ENCODE measurements at regions not wholly inside any gene's neighbourhood (a gene's known extent, or its start where the extent isn't known, plus 50 kb on each side); places are given as distances from the start of the nearest gene placed in this dataset.

DNA sequence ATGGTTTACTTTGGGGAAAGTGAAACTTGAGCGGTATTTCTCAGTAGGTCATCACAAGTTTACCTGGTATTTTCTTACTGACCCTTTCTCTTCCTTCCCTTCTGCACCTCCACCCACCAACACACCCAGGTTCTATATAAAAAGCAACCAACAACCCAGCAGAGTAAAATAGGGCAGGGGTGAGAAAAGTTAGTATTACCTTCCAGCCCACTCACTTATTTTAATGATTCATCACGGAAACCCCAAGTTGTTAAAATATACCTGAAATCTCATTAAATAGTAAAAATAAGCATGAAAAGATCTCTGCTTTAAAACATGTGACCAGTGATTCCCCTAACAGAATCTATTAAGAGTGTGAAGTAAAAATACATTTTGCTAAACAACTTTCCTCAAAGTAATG, 306.1 kb downstream of the ZEB2 start:
- H3K36me3 Mint-ChIP-seq (ENCODE audit: insufficient read depth) = peaks cover 2% of the 10 kb centered on the region
- H3K27ac Mint-ChIP-seq = peak overlapping the region; percentile 84 to 89
- ATAC-seq (replicated peaks) (peak; percentile 52), DNase-seq (no peak)
- peaks cover 21 to 27% of the 10 kb centered on the region in 2 donors for H3K4me1 Mint-ChIP-seq (ENCODE audit: low read depth in 2 of 2)
- H3K27me3 Mint-ChIP-seq = no peaks in the 10 kb centered on the region
- H3K9me3 Mint-ChIP-seq = no peaks in the 10 kb centered on the region
- peak overlapping the region; percentile 66 to 67 for H3K4me3 Mint-ChIP-seq

DNA sequence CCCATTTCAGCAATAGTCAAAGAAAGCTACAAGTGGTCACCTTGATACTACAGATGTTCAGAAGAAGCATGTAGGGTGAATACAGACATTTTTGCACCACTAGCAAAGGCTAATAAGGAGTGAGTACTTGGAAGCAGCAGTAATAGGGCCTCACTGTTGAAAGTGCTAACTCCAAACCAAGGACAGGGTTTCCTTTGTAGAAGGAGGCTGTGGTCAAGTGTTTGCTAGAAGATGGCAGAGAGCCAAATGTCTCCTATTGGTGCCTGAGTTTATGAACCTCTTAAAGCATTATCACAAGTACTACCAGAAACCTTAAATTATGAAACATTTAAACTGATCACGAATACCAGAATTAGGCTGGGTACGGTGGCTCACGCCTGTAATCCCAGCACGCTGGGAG, 308.1 kb downstream of the ZEB2 start:
- no peak overlapping the region for H3K4me3 Mint-ChIP-seq
- peaks cover 21 to 27% of the 10 kb centered on the region in 2 donors for H3K4me1 Mint-ChIP-seq (ENCODE audit: low read depth in 2 of 2)
- ATAC-seq (replicated peaks) = no peak
- DNase-seq = no peak
- H3K27me3 Mint-ChIP-seq = no peaks in the 10 kb centered on the region
- H3K36me3 Mint-ChIP-seq (ENCODE audit: insufficient read depth) = peaks cover 6% of the 10 kb centered on the region
- H3K9me3 Mint-ChIP-seq = no peaks in the 10 kb centered on the region
- peak overlapping the region in 1 of 2 donors; percentile 76 for H3K27ac Mint-ChIP-seq

GRCh38 chr2:144211065-144211464, 308.9 kb downstream of the ZEB2 start:
- H3K36me3 Mint-ChIP-seq (ENCODE audit: insufficient read depth) = peaks cover 9% of the 10 kb centered on the region
- ATAC-seq (replicated peaks) (no peak), DNase-seq (no peak)
- H3K27ac Mint-ChIP-seq = no peak overlapping the region
- no peaks in the 10 kb centered on the region for H3K27me3 Mint-ChIP-seq
- peak overlapping the region in 1 of 2 donors; percentile 31 for H3K4me3 Mint-ChIP-seq
- H3K4me1 Mint-ChIP-seq (ENCODE audit: low read depth in 2 of 2) = peaks cover 19 to 20% of the 10 kb centered on the region in 2 donors
- no peaks in the 10 kb centered on the region for H3K9me3 Mint-ChIP-seq

DNA sequence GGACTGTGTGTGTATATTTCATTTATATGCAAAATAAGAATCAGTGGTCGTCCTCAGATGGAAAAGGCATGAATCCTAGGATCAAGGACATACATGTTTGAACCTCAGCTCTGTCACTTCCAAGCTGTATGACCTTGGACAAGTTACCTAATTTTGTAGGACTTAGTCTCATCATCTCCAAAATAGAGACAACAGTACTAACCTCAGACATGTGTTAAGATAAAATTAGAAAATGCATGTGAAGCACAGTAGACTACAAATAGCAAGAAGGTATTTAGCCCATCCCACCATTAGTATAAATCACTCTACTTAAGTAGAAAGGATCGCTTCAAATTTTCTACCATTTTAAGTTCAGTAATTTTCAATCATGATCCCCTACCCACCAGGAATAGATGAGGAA, 309.8 kb downstream of the ZEB2 start:
- no peak overlapping the region for H3K27ac Mint-ChIP-seq
- H3K27me3 Mint-ChIP-seq = no peaks in the 10 kb centered on the region
- H3K36me3 Mint-ChIP-seq (ENCODE audit: insufficient read depth) = peaks cover 9% of the 10 kb centered on the region
- no peak overlapping the region for H3K4me3 Mint-ChIP-seq
- DNase-seq (no peak), ATAC-seq (replicated peaks) (no peak)
- H3K9me3 Mint-ChIP-seq = no peaks in the 10 kb centered on the region
- H3K4me1 Mint-ChIP-seq (ENCODE audit: low read depth in 2 of 2) = peaks cover 15 to 16% of the 10 kb centered on the region in 2 donors

DNA sequence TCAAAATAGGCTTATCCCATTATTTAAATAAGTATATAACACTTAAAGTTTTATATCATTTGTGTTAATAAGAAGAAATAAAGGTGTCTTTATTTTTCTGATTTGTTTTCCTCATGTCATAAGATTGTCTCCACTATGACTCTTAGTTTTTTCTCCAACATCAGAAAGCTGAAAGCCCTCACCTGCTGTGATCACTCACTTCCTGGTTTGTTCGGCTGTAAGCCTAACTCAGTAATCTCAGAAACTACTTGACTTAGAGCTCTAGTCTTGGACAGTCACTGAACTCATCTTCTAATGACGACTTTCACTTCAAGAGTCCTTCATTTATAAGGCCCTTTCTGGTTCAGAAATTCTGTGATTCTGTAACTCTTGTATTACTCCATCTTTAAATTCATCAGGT, 311.0 kb downstream of the ZEB2 start:
- peaks cover 9% of the 10 kb centered on the region for H3K36me3 Mint-ChIP-seq (ENCODE audit: insufficient read depth)
- DNase-seq (no peak), ATAC-seq (replicated peaks) (no peak)
- H3K4me1 Mint-ChIP-seq (ENCODE audit: low read depth in 2 of 2) = peaks cover 15% of the 10 kb centered on the region in 2 donors
- no peaks in the 10 kb centered on the region for H3K27me3 Mint-ChIP-seq
- H3K4me3 Mint-ChIP-seq = no peak overlapping the region
- H3K27ac Mint-ChIP-seq = no peak overlapping the region
- H3K9me3 Mint-ChIP-seq = no peaks in the 10 kb centered on the region

DNA sequence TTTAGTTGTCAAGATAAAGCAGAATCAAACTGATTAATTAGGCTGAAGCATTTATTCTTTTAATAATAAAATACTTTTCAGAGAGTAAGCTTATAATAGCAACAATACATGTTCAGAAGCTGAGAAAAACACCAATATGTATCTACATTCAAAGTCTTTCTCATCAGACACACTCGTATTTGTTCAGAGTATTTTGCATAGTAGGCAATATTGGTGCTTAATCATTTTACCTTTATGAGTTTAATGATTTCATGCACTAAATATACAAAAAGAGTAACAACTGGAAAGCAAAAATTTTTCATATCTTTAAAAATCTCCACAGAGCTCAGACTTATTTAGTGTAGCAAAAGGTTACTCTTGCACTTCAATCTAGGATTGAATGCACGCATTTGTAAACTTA, 313.9 kb downstream of the ZEB2 start:
- peaks cover 7 to 11% of the 10 kb centered on the region in 2 donors for H3K4me1 Mint-ChIP-seq (ENCODE audit: low read depth in 2 of 2)
- no peak overlapping the region for H3K4me3 Mint-ChIP-seq
- H3K27me3 Mint-ChIP-seq = no peaks in the 10 kb centered on the region
- ATAC-seq (replicated peaks) (no peak), DNase-seq (no peak)
- no peaks in the 10 kb centered on the region for H3K9me3 Mint-ChIP-seq
- H3K36me3 Mint-ChIP-seq (ENCODE audit: insufficient read depth) = peaks cover 7% of the 10 kb centered on the region
- H3K27ac Mint-ChIP-seq = no peak overlapping the region

DNA sequence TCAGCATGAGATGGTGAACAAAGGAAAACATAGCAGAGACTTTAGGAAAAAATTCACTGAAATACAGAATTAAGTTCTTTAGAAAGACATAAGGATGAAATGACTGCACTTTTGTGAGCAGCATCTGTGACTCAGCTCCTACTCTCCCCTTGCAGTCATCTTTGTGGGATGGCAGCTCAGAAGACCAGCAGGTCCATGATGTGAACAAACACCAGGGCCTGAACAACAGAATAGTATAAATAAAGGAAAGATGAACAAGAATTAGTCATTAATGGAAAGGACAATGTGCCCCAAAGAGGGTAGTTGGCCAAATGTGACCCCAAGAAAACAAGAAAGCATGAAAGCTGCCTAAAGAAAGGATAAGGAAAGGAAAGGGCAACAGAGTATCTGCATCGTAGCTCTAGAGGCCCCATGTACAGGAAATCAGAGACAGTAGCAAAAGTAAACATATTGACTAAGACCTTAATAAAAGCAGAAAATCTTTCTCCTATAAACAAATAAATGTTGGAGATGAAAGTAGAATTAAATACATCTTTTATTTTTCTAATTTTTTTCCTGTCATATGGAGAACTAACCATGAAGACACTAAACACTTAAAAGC, 318.0 kb downstream of the ZEB2 start:
- H3K9me3 Mint-ChIP-seq = no peaks in the 10 kb centered on the region
- H3K4me1 Mint-ChIP-seq (ENCODE audit: low read depth in 2 of 2) = peaks cover 17% of the 10 kb centered on the region in 2 donors
- DNase-seq (no peak), ATAC-seq (replicated peaks) (no peak)
- peak overlapping the region; percentile 3 to 5 for H3K4me3 Mint-ChIP-seq
- H3K36me3 Mint-ChIP-seq (ENCODE audit: insufficient read depth) = peaks cover 7% of the 10 kb centered on the region
- H3K27ac Mint-ChIP-seq = peak overlapping the region in 1 of 2 donors; percentile 45
- no peaks in the 10 kb centered on the region for H3K27me3 Mint-ChIP-seq

DNA sequence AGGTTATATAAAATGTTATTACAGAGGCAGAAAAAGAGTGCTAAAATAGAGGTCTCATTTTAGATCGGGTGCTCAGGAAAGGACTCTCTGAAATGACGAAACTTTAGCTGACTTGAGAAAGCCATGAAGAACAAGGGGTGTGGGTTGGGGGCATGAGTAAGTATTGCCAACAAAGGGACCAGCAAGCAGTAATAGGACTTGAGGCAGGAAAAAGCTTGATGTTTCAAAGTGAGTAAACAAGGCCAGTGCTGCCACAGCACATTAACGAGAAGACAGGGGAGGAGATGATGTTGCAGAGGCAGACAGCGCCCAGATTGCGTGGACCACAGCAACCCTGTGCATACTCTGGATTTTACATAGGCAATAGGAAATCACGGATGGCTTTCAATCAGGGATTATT, 318.8 kb downstream of the ZEB2 start:
- Mint-ChIP-seq H3K36me3 (ENCODE audit: insufficient read depth) (peaks cover 4% of the 10 kb centered on the region), H3K4me3 (peak overlapping the region in 1 of 2 donors; percentile 17), H3K27ac (peak overlapping the region; percentile 5 to 20), H3K27me3 (no peaks in the 10 kb centered on the region), H3K9me3 (no peaks in the 10 kb centered on the region), H3K4me1 (ENCODE audit: low read depth in 2 of 2) (peaks cover 19 to 22% of the 10 kb centered on the region in 2 donors)
- ATAC-seq (replicated peaks) = peak; percentile 24
- no peak for DNase-seq

- Mint-ChIP-seq H3K4me1 (ENCODE audit: low read depth in 2 of 2) (peaks cover 23 to 26% of the 10 kb centered on the region in 2 donors), H3K27ac (no peak overlapping the region), H3K27me3 (no peaks in the 10 kb centered on the region), H3K9me3 (no peaks in the 10 kb centered on the region), H3K36me3 (ENCODE audit: insufficient read depth) (peaks cover 4% of the 10 kb centered on the region), H3K4me3 (no peak overlapping the region)
- DNase-seq = no peak
- no peak for ATAC-seq (replicated peaks)
These were observed 321.8 kb downstream of the ZEB2 start for GRCh38 chr2:144198116-144198515.

DNA sequence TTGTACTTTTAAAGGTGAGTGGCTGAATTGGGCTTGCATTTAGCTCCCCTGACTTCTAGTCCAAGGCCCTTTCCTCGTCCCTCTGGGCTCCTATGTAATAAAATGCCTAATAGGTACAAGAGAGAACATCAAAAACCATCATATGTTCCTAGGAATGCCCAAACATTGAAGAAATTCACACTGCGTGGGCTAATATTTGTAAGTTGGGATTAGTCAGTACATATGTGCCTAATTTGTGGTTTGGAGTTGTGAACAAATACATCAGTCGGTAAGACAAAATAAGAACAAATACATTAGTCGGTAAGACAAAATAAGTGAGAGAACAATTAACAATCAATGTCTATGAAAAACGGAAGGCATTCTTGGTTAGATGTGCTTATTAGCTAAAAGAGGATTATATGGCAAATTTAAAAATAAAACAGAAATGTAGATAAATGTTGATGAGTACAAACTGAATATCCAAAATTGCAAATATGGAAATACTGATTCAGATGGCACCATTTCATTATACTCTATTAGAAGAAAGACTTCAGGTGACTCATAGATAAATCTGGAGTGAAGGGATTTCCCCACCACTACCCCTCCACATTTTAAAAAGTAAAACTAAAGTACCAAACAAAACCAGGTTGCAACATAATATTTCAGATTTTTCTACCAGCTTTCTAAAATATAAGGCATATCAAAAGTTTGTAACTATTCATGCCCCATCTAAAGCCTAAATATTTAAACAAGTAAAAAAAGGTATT, 325.4 kb downstream of the ZEB2 start:
- DNase-seq (no peak), ATAC-seq (replicated peaks) (peak; percentile 48)
- H3K27me3 Mint-ChIP-seq = no peaks in the 10 kb centered on the region
- peaks cover 12 to 14% of the 10 kb centered on the region in 2 donors for H3K4me1 Mint-ChIP-seq (ENCODE audit: low read depth in 2 of 2)
- H3K27ac Mint-ChIP-seq = no peak overlapping the region
- H3K36me3 Mint-ChIP-seq (ENCODE audit: insufficient read depth) = peaks cover 4% of the 10 kb centered on the region
- no peaks in the 10 kb centered on the region for H3K9me3 Mint-ChIP-seq
- H3K4me3 Mint-ChIP-seq = peak overlapping the region in 1 of 2 donors; percentile 28

GRCh38 chr2:144190908-144191605, 328.9 kb downstream of the ZEB2 start:
- Mint-ChIP-seq H3K9me3 (no peaks in the 10 kb centered on the region), H3K36me3 (ENCODE audit: insufficient read depth) (no peaks in the 10 kb centered on the region), H3K27me3 (no peaks in the 10 kb centered on the region), H3K4me1 (ENCODE audit: low read depth in 2 of 2) (peaks cover 11 to 13% of the 10 kb centered on the region in 2 donors), H3K4me3 (no peak overlapping the region), H3K27ac (no peak overlapping the region)
- no peak for ATAC-seq (replicated peaks)
- no peak for DNase-seq

GRCh38 chr2:144183727-144184126, 336.2 kb downstream of the ZEB2 start:
- peaks cover 22 to 33% of the 10 kb centered on the region in 2 donors for H3K4me1 Mint-ChIP-seq (ENCODE audit: low read depth in 2 of 2)
- peak overlapping the region; percentile 72 to 94 for H3K27ac Mint-ChIP-seq
- H3K36me3 Mint-ChIP-seq (ENCODE audit: insufficient read depth) = no peaks in the 10 kb centered on the region
- no peaks in the 10 kb centered on the region for H3K27me3 Mint-ChIP-seq
- no peaks in the 10 kb centered on the region for H3K9me3 Mint-ChIP-seq
- peak; percentile 97 for ATAC-seq (replicated peaks)
- DNase-seq = peak; percentile 60 to 67 (median 61)
- H3K4me3 Mint-ChIP-seq = peak overlapping the region; percentile 49 to 76

DNA sequence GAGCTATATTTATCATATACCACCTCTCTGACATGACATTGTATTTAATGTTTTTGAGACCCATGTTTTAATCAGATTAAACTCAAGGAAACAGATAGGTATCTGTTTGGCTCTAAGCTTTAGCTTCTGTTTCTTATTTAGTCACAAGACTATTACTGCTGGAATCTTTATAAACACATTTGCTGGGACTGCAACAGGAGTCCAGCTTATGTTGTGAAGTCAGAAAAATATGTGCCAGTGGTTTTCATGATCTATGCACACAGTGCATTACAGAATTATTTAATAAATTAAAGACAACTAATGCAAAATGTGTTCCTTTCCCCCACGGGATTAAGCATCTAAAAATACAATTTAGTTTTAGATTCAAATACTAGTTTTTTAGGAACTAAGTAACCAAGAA, 338.9 kb downstream of the ZEB2 start:
- H3K9me3 Mint-ChIP-seq = no peaks in the 10 kb centered on the region
- no peaks in the 10 kb centered on the region for H3K36me3 Mint-ChIP-seq (ENCODE audit: insufficient read depth)
- no peak overlapping the region for H3K4me3 Mint-ChIP-seq
- peaks cover 12 to 26% of the 10 kb centered on the region in 2 donors for H3K4me1 Mint-ChIP-seq (ENCODE audit: low read depth in 2 of 2)
- DNase-seq = no peak
- ATAC-seq (replicated peaks) = no peak
- H3K27ac Mint-ChIP-seq = no peak overlapping the region
- no peaks in the 10 kb centered on the region for H3K27me3 Mint-ChIP-seq

Measured in effector memory CD8-positive, alpha-beta T cell (primary cell).